Upper lobe of left lung (tissue), 4 donors: ENCODE measurements at regions not wholly inside any gene's neighbourhood (a gene's known extent, or its start where the extent isn't known, plus 50 kb on each side); places are given as distances from the start of the nearest gene placed in this dataset.

Experiments used
- CTCF ChIP-seq, 6 experiments: fragments of 450-650 bp in 4 of 6; fragments of 200-600 bp in 2 of 6; sonication (generic) in 2 of 6; IDR thresholded peaks; one replicate each; pipeline ENCODE4 v1.5.1; 2016 to 2019; ENCODE audit warnings: antibody characterized with exemption in 6 of 6
- POLR2AphosphoS5 ChIP-seq, 2 donors: sonication (generic); formaldehyde crosslinking; IDR thresholded peaks; one replicate each; pipeline ENCODE4 v1.5.1; 2017; ENCODE audit warnings: antibody characterized with exemption in 2 of 2

DNA sequence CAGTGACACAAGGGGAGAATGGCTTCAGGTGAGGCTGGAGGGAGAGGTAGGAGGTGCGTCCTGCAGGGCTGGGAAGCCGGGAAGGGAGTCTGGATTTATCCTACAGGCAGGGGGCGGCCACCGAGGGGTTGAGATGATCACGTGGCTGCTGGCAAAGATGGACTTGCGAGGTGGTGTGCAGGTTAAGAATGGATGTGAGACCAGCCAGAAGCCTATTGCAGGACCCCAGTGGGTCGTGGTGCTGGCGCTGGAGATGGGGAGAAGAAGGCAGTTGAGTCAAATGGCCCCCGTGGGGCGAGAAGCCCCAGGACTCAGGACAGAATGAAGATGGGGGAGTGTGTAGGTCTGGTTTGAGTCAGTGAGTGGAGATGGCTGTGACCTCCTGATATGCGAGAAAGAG is 183.1 kb downstream of the FAM43A start:
- TF ChIP-seq CTCF (IDR thresholded peaks at IDR 0.05) (no peak), POLR2AphosphoS5 (IDR thresholded peaks at IDR 0.05) (no peak)
